A549 (cell line): ENCODE measurements at regions not wholly inside any gene's neighbourhood (a gene's known extent, or its start where the extent isn't known, plus 50 kb on each side); places are given as distances from the start of the nearest gene placed in this dataset.

Experiments
- CBX2 ChIP-seq: fragments of 200-600 bp; sonication (generic); IDR thresholded peaks from 2 replicates; pipeline ENCODE4 v1.6.1; 2016; ENCODE audit warnings: low read depth, mild to moderate bottlenecking, borderline replicate concordance
- JUNB ChIP-seq: fragments of >200 bp; sonication (Bioruptor Twin); formaldehyde crosslinking; IDR thresholded peaks from 2 replicates; pipeline ENCODE4 v1.6.1; 2016
- KDM5A ChIP-seq: fragments of 200-600 bp; sonication (generic); IDR thresholded peaks from 2 replicates; pipeline ENCODE4 v1.6.1; 2016; ENCODE audit warnings: antibody characterized with exemption, mild to moderate bottlenecking
- MYC ChIP-seq: IDR thresholded peaks from 2 replicates; pipeline ENCODE4 v1.6.1; 2012; ENCODE audit warnings: mild to moderate bottlenecking, inconsistent platforms, low read length, improper control_type of control experiment, borderline replicate concordance
- NFE2L2 ChIP-seq: fragments of 150-350 bp; conservative IDR thresholded peaks from 2 replicates; pipeline ENCODE4 v1.6.1; 2014; ENCODE audit warnings: low read length
- POLR2A ChIP-seq: IDR thresholded peaks from 2 replicates; pipeline ENCODE4 v1.6.1; 2012; ENCODE audit warnings: mild to moderate bottlenecking, low read length
- ZFP36 ChIP-seq: fragments of 450-650 bp; IDR thresholded peaks from 2 replicates; pipeline ENCODE4 v1.6.1; 2014; ENCODE audit warnings: borderline replicate concordance; ENCODE audit not compliant: partially characterized antibody
- TF ChIP-seq, protein P1 (sequence below): fragments of >200 bp; sonication (Bioruptor Twin); formaldehyde crosslinking; IDR thresholded peaks from 3 replicates; pipeline ENCODE4 v1.5.1; 2016
- TF ChIP-seq, protein P2 (sequence below): fragments of 200-600 bp; sonication (generic); IDR thresholded peaks from 2 replicates; pipeline ENCODE4 v1.6.1; 2016; ENCODE audit warnings: antibody characterized with exemption, mild to moderate bottlenecking, moderate library complexity

DNA sequence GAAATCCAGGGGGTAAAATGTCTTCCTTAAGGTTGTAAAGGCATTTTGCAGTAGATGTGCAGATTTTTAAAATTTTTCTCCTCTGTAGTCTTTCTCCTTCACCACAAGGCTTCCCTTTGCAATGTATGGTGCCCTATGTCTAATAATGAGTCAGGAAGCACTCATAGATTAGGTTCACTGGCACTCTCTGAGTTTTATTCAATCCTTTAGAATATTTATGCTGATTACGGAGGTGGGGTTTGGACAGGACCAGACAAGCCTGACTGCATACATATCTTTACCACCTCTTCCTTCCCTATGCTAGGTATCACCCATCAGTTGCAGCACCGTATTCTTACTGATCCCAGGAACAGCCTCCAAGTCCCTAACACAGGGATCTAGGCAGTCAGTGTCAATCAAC lies 99.5 kb downstream of the NEDD1 start:
- TF ChIP-seq KDM5A (no peak), POLR2A (no peak), NFE2L2 (no peak), CBX2 (no peak), MYC (no peak), JUNB (no peak), ZFP36 (no peak)
- TF ChIP-seq, protein P1, sequence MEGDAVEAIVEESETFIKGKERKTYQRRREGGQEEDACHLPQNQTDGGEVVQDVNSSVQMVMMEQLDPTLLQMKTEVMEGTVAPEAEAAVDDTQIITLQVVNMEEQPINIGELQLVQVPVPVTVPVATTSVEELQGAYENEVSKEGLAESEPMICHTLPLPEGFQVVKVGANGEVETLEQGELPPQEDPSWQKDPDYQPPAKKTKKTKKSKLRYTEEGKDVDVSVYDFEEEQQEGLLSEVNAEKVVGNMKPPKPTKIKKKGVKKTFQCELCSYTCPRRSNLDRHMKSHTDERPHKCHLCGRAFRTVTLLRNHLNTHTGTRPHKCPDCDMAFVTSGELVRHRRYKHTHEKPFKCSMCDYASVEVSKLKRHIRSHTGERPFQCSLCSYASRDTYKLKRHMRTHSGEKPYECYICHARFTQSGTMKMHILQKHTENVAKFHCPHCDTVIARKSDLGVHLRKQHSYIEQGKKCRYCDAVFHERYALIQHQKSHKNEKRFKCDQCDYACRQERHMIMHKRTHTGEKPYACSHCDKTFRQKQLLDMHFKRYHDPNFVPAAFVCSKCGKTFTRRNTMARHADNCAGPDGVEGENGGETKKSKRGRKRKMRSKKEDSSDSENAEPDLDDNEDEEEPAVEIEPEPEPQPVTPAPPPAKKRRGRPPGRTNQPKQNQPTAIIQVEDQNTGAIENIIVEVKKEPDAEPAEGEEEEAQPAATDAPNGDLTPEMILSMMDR, result no peak
- TF ChIP-seq, protein P2, sequence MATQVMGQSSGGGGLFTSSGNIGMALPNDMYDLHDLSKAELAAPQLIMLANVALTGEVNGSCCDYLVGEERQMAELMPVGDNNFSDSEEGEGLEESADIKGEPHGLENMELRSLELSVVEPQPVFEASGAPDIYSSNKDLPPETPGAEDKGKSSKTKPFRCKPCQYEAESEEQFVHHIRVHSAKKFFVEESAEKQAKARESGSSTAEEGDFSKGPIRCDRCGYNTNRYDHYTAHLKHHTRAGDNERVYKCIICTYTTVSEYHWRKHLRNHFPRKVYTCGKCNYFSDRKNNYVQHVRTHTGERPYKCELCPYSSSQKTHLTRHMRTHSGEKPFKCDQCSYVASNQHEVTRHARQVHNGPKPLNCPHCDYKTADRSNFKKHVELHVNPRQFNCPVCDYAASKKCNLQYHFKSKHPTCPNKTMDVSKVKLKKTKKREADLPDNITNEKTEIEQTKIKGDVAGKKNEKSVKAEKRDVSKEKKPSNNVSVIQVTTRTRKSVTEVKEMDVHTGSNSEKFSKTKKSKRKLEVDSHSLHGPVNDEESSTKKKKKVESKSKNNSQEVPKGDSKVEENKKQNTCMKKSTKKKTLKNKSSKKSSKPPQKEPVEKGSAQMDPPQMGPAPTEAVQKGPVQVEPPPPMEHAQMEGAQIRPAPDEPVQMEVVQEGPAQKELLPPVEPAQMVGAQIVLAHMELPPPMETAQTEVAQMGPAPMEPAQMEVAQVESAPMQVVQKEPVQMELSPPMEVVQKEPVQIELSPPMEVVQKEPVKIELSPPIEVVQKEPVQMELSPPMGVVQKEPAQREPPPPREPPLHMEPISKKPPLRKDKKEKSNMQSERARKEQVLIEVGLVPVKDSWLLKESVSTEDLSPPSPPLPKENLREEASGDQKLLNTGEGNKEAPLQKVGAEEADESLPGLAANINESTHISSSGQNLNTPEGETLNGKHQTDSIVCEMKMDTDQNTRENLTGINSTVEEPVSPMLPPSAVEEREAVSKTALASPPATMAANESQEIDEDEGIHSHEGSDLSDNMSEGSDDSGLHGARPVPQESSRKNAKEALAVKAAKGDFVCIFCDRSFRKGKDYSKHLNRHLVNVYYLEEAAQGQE, result no peak
